Progenitor cell of endocrine pancreas (in vitro differentiated cells): ENCODE measurements at regions not wholly inside any gene's neighbourhood (a gene's known extent, or its start where the extent isn't known, plus 50 kb on each side); places are given as distances from the start of the nearest gene placed in this dataset.
"Not testable (repeated sequence)": the region's sequence is repeated elsewhere in the genome, so short reads cannot be mapped to it uniquely, and the experiment has no call there.

Experiments
- DNase-seq: peaks from one replicate; pipeline ENCODE4 v3.0.0; 2021; ENCODE audit warnings: low spot score; ENCODE audit not compliant: unreplicated experiment
- H3K27ac Mint-ChIP-seq: 2 replicates; pipeline ENCODE4 v1.8.0; 2021; ENCODE audit warnings: mild to moderate bottlenecking, moderate library complexity, mixed read lengths
- H3K27me3 Mint-ChIP-seq: 2 replicates; pipeline ENCODE4 v1.8.0; 2021; ENCODE audit warnings: mixed read lengths
- H3K36me3 Mint-ChIP-seq: 2 replicates; pipeline ENCODE4 v1.8.0; 2022; ENCODE audit warnings: mixed read lengths; ENCODE audit not compliant: insufficient read depth
- H3K4me1 Mint-ChIP-seq: 2 replicates; pipeline ENCODE4 v1.8.0; 2021; ENCODE audit warnings: low read depth, mixed read lengths
- H3K4me3 Mint-ChIP-seq: 2 replicates; pipeline ENCODE4 v1.8.0; 2021; ENCODE audit warnings: low read depth, mild to moderate bottlenecking, moderate library complexity, mixed read lengths
- H3K9me3 Mint-ChIP-seq: 2 replicates; pipeline ENCODE4 v1.8.0; 2021; ENCODE audit warnings: low read depth, mixed read lengths
- TF ChIP-seq, protein P1 (sequence below): fragments of 200-600 bp; sonication (generic); IDR thresholded peaks from one replicate; pipeline ENCODE4 v1.5.0; 2021; ENCODE audit warnings: antibody characterized with exemption, mild to moderate bottlenecking; ENCODE audit not compliant: unreplicated experiment

DNA sequence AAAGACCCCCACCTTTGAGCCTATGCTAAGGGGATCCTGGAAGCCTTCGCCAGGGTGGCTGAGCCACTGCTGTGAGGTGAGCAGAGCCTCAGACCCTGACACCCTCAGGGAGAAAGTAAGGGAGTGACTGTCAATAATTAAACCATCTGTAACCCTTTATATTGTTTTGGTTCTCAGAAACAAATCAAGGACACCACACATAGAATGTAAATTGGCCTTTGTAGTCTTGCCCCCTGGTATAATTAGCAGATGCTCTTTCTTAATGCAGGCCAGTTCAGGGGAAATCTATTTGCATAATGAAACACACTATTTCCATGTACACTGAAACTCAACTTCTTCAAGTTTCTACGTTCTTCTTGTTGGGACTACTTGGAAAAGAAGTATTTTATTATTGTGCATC, 127.7 kb upstream of the EDNRB start:
- Mint-ChIP-seq H3K36me3 (no peaks in the 10 kb centered on the region), H3K4me1 (peaks cover 3% of the 10 kb centered on the region), H3K9me3 (peaks cover 2% of the 10 kb centered on the region), H3K27ac (no peak overlapping the region), H3K4me3 (no peak overlapping the region), H3K27me3 (no peaks in the 10 kb centered on the region)
- DNase-seq, result no peak
- TF ChIP-seq, protein P1, sequence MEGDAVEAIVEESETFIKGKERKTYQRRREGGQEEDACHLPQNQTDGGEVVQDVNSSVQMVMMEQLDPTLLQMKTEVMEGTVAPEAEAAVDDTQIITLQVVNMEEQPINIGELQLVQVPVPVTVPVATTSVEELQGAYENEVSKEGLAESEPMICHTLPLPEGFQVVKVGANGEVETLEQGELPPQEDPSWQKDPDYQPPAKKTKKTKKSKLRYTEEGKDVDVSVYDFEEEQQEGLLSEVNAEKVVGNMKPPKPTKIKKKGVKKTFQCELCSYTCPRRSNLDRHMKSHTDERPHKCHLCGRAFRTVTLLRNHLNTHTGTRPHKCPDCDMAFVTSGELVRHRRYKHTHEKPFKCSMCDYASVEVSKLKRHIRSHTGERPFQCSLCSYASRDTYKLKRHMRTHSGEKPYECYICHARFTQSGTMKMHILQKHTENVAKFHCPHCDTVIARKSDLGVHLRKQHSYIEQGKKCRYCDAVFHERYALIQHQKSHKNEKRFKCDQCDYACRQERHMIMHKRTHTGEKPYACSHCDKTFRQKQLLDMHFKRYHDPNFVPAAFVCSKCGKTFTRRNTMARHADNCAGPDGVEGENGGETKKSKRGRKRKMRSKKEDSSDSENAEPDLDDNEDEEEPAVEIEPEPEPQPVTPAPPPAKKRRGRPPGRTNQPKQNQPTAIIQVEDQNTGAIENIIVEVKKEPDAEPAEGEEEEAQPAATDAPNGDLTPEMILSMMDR, result no peak

DNA sequence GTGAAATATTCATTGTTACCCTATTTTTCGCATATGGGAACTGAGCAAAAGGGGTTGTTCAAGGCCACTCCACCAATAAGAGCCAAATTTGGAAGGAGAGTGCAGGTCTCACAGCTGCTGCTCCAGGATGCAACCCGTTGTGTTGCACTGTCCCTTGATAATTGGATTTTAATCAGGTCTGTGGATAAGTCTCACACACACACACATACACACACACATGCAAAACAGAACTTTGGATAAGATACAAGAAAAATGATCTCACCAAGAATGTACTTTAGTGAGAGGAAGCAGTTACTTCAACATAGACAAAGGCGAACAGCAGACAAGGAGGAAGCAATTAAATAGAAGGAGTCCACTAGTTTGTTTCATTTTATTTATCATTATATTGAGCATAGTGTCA, 127.3 kb upstream of the EDNRB start:
- H3K4me1 Mint-ChIP-seq, result peaks cover 3% of the 10 kb centered on the region
- TF ChIP-seq, protein P1, result no peak
- DNase-seq, result no peak
- no peaks in the 10 kb centered on the region for H3K36me3 Mint-ChIP-seq
- H3K4me3 Mint-ChIP-seq, result no peak overlapping the region
- H3K9me3 Mint-ChIP-seq, result peaks cover 2% of the 10 kb centered on the region
- no peak overlapping the region for H3K27ac Mint-ChIP-seq
- H3K27me3 Mint-ChIP-seq, result no peaks in the 10 kb centered on the region

DNA sequence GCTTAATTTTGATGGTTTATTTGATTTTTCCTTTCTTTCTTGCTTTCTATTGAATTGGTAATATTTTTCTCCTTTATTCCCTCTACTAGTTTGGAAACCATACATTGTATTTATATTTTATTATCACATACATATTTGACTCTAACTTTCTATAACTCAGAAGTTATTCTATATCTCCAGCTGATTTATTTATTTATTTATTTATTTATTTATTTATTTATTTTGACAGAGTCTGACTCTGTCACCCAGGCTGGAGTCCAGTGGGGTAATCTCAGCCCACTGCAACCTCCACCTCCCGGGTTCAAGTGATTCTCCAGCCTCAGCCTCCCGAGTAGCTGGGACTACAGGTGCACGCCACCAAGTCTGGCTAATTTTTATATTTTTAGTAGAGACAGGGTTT, 122.7 kb upstream of the EDNRB start:
- not testable (repeated sequence) for H3K27ac Mint-ChIP-seq, H3K27me3 Mint-ChIP-seq, H3K9me3 Mint-ChIP-seq, H3K4me3 Mint-ChIP-seq, H3K4me1 Mint-ChIP-seq, H3K36me3 Mint-ChIP-seq, DNase-seq

DNA sequence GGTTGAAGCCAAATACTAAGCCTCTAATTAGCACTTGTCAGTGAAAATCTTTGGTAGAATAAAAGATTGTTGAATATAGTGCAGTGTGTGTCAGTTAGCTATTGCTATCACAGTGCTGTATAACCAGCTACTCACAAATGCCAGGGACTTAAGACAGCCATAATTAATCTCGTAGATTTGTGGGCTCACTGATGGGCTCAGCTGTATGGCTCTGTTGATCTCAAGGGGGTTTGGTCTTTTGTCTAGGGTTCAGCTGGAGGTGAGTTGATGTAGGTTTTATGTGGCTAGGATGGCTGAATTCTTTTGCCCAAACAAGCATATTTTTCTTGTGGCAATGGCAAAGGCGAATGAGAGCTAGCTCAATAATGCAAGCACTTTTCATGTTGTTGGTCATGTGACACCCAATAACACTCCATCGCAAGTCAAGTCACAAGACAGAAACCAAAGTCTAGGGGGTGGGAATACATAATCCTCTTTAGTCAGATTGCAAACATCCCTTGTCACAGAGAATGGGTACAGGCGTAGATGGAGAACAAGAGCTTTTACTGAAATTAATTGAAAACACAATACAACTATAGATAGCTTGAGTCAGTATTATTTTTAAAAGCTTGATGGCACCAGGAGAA, 121.7 kb upstream of the EDNRB start:
- Mint-ChIP-seq H3K4me1 (no peaks in the 10 kb centered on the region), H3K27me3 (no peaks in the 10 kb centered on the region), H3K9me3 (no peaks in the 10 kb centered on the region), H3K36me3 (no peaks in the 10 kb centered on the region), H3K27ac (no peak overlapping the region), H3K4me3 (no peak overlapping the region)
- TF ChIP-seq, protein P1, result no peak
- DNase-seq, result no peak

DNA sequence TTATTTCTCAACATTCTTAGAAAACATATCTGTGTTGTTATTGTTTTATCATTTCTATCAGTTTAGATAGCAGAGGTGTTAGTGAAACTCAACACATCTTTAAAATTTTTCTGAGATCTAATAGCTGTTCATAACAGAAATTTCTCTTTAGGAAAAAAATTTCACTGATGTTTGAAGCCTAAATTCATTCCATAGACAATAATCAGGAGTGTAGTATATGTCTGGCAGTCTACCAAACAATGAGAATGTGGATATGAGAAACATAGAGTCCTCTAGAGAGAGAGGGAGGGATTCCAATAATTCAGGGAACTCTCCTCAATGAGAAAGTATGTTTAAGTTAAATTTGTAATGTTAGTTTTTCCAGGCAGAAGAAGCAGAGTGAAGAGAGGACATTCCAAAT, 118.2 kb upstream of the EDNRB start:
- H3K27ac Mint-ChIP-seq, result no peak overlapping the region
- H3K4me3 Mint-ChIP-seq, result no peak overlapping the region

DNA sequence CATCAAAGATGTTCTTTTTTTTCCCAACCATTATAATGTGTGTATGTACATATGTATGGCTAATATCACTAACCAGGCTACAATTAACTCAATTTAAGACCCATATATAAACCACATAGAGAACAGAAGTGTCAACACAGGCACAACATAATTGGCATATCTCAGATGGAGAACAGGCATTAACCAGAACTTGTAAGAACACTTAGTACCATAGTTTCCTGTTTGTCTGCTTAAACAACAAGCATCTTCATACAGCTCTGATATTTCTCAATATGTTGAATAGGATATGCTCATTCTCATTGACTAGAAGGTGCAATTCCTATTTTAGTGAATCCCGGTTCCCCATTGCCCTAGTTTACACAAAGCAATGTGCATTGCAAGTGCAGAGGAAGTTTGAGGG, 116.9 kb upstream of the EDNRB start:
- no peak for DNase-seq
- Mint-ChIP-seq H3K9me3 (no peaks in the 10 kb centered on the region), H3K27me3 (no peaks in the 10 kb centered on the region), H3K4me1 (peaks cover under 1% of the 10 kb centered on the region), H3K4me3 (no peak overlapping the region), H3K27ac (no peak overlapping the region), H3K36me3 (no peaks in the 10 kb centered on the region)
- TF ChIP-seq, protein P1, result no peak

More for the DNA sequence above, 118.2 kb upstream of the EDNRB start:
- TF ChIP-seq, protein P1, result no peak
- no peak for DNase-seq
- Mint-ChIP-seq H3K4me1 (no peaks in the 10 kb centered on the region), H3K9me3 (no peaks in the 10 kb centered on the region), H3K36me3 (no peaks in the 10 kb centered on the region), H3K27me3 (no peaks in the 10 kb centered on the region)
